HepG2 (cell line): ENCODE measurements at regions not wholly inside any gene's neighbourhood (a gene's known extent, or its start where the extent isn't known, plus 50 kb on each side); places are given as distances from the start of the nearest gene placed in this dataset.

ENCODE experiments used
- ARID5B ChIP-seq: IDR thresholded peaks from 2 replicates; pipeline ENCODE4 v1.4.0; 2020; ENCODE audit warnings: mild to moderate bottlenecking, missing genetic modification reagents
- ATF5 ChIP-seq: sonication (generic); formaldehyde crosslinking; IDR thresholded peaks from 2 replicates; pipeline ENCODE4 v1.4.0; 2020; ENCODE audit warnings: mild to moderate bottlenecking, low read depth, missing genetic modification reagents
- CENPT ChIP-seq: sonication (generic); formaldehyde crosslinking; IDR thresholded peaks from 2 replicates; pipeline ENCODE4 v1.8.0; 2022; ENCODE audit warnings: low read depth, mild to moderate bottlenecking, moderate library complexity, missing genetic modification reagents
- CREM ChIP-seq, 2 experiments: sonication (generic) in 1 of 2; formaldehyde crosslinking in 1 of 2; IDR thresholded peaks; 2 replicates each; pipeline versions ENCODE4 v1.4.0 to v1.6.1; 2016 to 2020; ENCODE audit warnings: antibody characterized with exemption in 1 of 2, mild to moderate bottlenecking in 1 of 2, missing genetic modification reagents in 1 of 2
- EHMT2 ChIP-seq: fragments of 200-600 bp; sonication (generic); IDR thresholded peaks from 2 replicates; pipeline ENCODE4 v1.7.0; 2017; ENCODE audit warnings: antibody characterized with exemption, low read depth, low read length, borderline replicate concordance
- HNRNPK ChIP-seq: fragments of 200-400 bp; formaldehyde crosslinking; IDR thresholded peaks from 2 replicates; pipeline ENCODE4 v1.6.1; 2018; ENCODE audit warnings: low read length, low read depth, moderate library complexity, mild to moderate bottlenecking; ENCODE audit not compliant: poor library complexity, severe bottlenecking
- KDM3A ChIP-seq: IDR thresholded peaks from 2 replicates; pipeline ENCODE4 v1.6.1; 2018; ENCODE audit warnings: low read depth, missing compliant biosample characterization
- KLF11 ChIP-seq: IDR thresholded peaks from 2 replicates; pipeline ENCODE4 v1.6.1; 2016; ENCODE audit warnings: missing compliant biosample characterization
- MBNL3 ChIP-seq: fragments of 250-450 bp; sonication (Bioruptor Pico); conservative IDR thresholded peaks from 2 replicates; pipeline ENCODE4 v1.8.0; 2022; ENCODE audit warnings: mild to moderate bottlenecking, inconsistent platforms
- PHB2 ChIP-seq: fragments of 450-650 bp; IDR thresholded peaks from 2 replicates; pipeline ENCODE4 v1.6.1; 2018; ENCODE audit not compliant: partially characterized antibody
- RNF2 ChIP-seq: fragments of 450-650 bp; conservative IDR thresholded peaks from 2 replicates; pipeline ENCODE4 v1.6.1; 2016; ENCODE audit warnings: low read depth
- SMAD3 ChIP-seq: sonication (generic); formaldehyde crosslinking; IDR thresholded peaks from 2 replicates; pipeline ENCODE4 v1.4.0; 2020; ENCODE audit warnings: missing genetic modification reagents
- TFE3 ChIP-seq: IDR thresholded peaks from 2 replicates; pipeline ENCODE4 v1.6.1; 2016
- ZBTB38 ChIP-seq: sonication (generic); formaldehyde crosslinking; IDR thresholded peaks from 2 replicates; pipeline ENCODE4 v1.5.1; 2020; ENCODE audit warnings: mild to moderate bottlenecking, missing genetic modification reagents
- ZFP82 ChIP-seq: sonication (generic); formaldehyde crosslinking; IDR thresholded peaks from 2 replicates; pipeline ENCODE4 v1.5.1; 2020; ENCODE audit warnings: mild to moderate bottlenecking, missing genetic modification reagents, borderline replicate concordance
- ZNF451 ChIP-seq: sonication (generic); formaldehyde crosslinking; IDR thresholded peaks from 2 replicates; pipeline ENCODE4 v1.5.0; 2020; ENCODE audit warnings: mild to moderate bottlenecking, missing genetic modification reagents
- ZNF687 ChIP-seq: sonication (generic); formaldehyde crosslinking; IDR thresholded peaks from 2 replicates; pipeline ENCODE4 v1.5.1; 2020; ENCODE audit warnings: mild to moderate bottlenecking, missing genetic modification reagents, moderate library complexity
- ZNF740 ChIP-seq: sonication (generic); formaldehyde crosslinking; IDR thresholded peaks from 2 replicates; pipeline ENCODE4 v1.4.0; 2020; ENCODE audit warnings: missing genetic modification reagents

- TF ChIP-seq TFE3 (CRISPR knock-in tag) (0 out of 2 replicates have a peak, but pooled peaks have one; percentile 39), ZBTB38 (CRISPR knock-in tag) (0 out of 2 replicates have a peak, but pooled peaks have one; percentile 18), ZNF451 (CRISPR knock-in tag) (no peak; the same call in 1 of the 2 replicates), ZNF687 (CRISPR knock-in tag) (peak; percentile 93), ZFP82 (CRISPR knock-in tag) (no peak), RNF2 (no peak), PHB2 (no peak), KLF11 (CRISPR knock-in tag) (0 out of 2 replicates have a peak, but pooled peaks have one; percentile 49), MBNL3 (CRISPR knock-in tag) (no peak), ZNF740 (0 out of 2 replicates have a peak, but pooled peaks have one; percentile 31), CREM (IDR thresholded peaks at IDR 0.05) (no peak), CREM (CRISPR knock-in tag; IDR thresholded peaks at IDR 0.05) (no peak), CENPT (CRISPR knock-in tag) (no peak), ARID5B (peak; percentile 51; the same call in 1 of the 2 replicates), ATF5 (CRISPR knock-in tag) (peak; percentile 80; the same call in 1 of the 2 replicates), EHMT2 (no peak), SMAD3 (CRISPR knock-in tag) (peak; percentile 73; the same call in 1 of the 2 replicates), KDM3A (CRISPR knock-in tag) (peak; percentile 88; the same call in 1 of the 2 replicates), HNRNPK (peak; percentile 21)
These were observed 73.0 kb downstream of the TEX51 start (continued) for GRCh38 chr2:126971481-126972278.
